A673 (cell line): ENCODE measurements at regions not wholly inside any gene's neighbourhood (a gene's known extent, or its start where the extent isn't known, plus 50 kb on each side); places are given as distances from the start of the nearest gene placed in this dataset.

ENCODE experiments used
- BruUV-seq: library from RNA; stranded (reverse); fragments of 400-500 nt; replicated peaks from 2 replicates; lab custom pipeline; 2021; lab: Mats Ljungman, UMichigan
- CTCF ChIA-PET: fragments of 300-600 bp; sonication (Branson Sonifier 250); formaldehyde crosslinking; loops from one replicate; lab custom pipeline; 2022; ENCODE audit warnings: antibody characterized with exemption; lab: Charles Lee
- POLR2A ChIA-PET: fragments of 300-600 bp; sonication (Branson Sonifier 250); formaldehyde crosslinking; loops from one replicate; lab custom pipeline; 2022; ENCODE audit warnings: antibody characterized with exemption; ENCODE audit not compliant: low non-redundant PET; lab: Charles Lee
- DNase-seq: peaks from one replicate; pipeline ENCODE4 v3.0.0-alpha.2; 2015; ENCODE audit warnings: low spot score
- H3K27ac ChIP-seq: fragments of 200-600 bp; sonication (generic); 2 replicates; pipeline ENCODE4 v1.5.1; 2016; ENCODE audit warnings: mixed run types, low read depth, mild to moderate bottlenecking, mixed read lengths, antibody characterized with exemption, low read length; ENCODE audit not compliant: poor library complexity, severe bottlenecking
- H3K27me3 ChIP-seq: fragments of 200-600 bp; sonication (generic); replicated peaks from 2 replicates; pipeline ENCODE4 v1.6.1; 2017; ENCODE audit warnings: mixed run types, low read depth, mild to moderate bottlenecking, mixed read lengths, antibody characterized with exemption, low read length; ENCODE audit not compliant: insufficient read depth, poor library complexity
- H3K36me3 ChIP-seq: fragments of 200-600 bp; sonication (generic); 2 replicates; pipeline ENCODE4 v1.6.1; 2016; ENCODE audit warnings: mixed run types, mild to moderate bottlenecking, mixed read lengths, antibody characterized with exemption, low read length; ENCODE audit not compliant: insufficient read depth, poor library complexity, severe bottlenecking
- H3K4me1 ChIP-seq: fragments of 200-600 bp; sonication (generic); 2 replicates; pipeline ENCODE4 v1.6.1; 2017; ENCODE audit warnings: mixed run types, mild to moderate bottlenecking, mixed read lengths, antibody characterized with exemption, low read length; ENCODE audit not compliant: insufficient read depth, poor library complexity, severe bottlenecking
- H3K4me3 ChIP-seq: fragments of 200-600 bp; sonication (generic); 2 replicates; pipeline ENCODE4 v1.5.1; 2016; ENCODE audit warnings: low read depth, mixed run types, mild to moderate bottlenecking, mixed read lengths, low read length; ENCODE audit not compliant: poor library complexity, severe bottlenecking
- H3K9me3 ChIP-seq: fragments of 200-600 bp; sonication (generic); 2 replicates; pipeline ENCODE4 v1.6.1; 2016; ENCODE audit warnings: mixed run types, low read depth, mild to moderate bottlenecking, mixed read lengths, antibody characterized with exemption, low read length; ENCODE audit not compliant: poor library complexity, severe bottlenecking
- EZH2 ChIP-seq: fragments of 200-600 bp; sonication (generic); IDR thresholded peaks from 2 replicates; pipeline ENCODE4 v1.6.1; 2017; ENCODE audit warnings: borderline replicate concordance, low read depth, mild to moderate bottlenecking, mixed read lengths, antibody characterized with exemption, low read length; ENCODE audit not compliant: poor library complexity, severe bottlenecking
- intact Hi-C: fragments of 100-400 bp; cut with micrococcal nuclease; formaldehyde crosslinking; loops from one replicate; pipeline ENCODE4 v1.10.0; 2022; ENCODE audit not compliant: unreplicated experiment
- TF ChIP-seq, protein P1 (sequence below): fragments of 300-800, 200-600 bp; sonication (generic); conservative IDR thresholded peaks from 2 replicates; pipeline ENCODE4 v1.5.1; 2017; ENCODE audit warnings: low read depth, mild to moderate bottlenecking, antibody characterized with exemption, low read length, moderate library complexity, mixed read lengths

DNA sequence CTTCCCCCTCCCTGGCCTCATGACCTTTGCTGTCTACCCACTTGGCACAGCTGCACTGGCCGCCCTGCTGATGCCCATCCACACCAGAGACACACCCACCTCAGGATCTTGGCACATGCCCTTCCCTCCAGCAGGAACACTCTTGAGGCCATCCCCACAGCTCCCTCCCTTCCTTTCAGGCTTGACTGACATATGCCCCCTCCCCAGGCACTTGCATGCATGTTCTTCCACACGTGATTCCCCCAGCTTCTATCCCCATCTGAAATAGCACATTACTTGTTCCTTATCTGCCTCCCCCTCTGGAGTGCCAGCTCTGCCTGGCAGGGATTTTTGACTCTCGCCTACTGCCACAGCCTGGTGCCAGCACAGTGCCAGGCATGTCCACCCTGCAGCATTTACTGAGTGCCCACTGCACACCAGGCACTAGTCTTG lies 98.5 kb upstream of the SLC25A33 start:
- Histone ChIP-seq H3K36me3 (no peaks in the 10 kb centered on the region), H3K4me3 (no peak overlapping the region), H3K27ac (no peak overlapping the region), H3K27me3 (no peaks in the 10 kb centered on the region), H3K4me1 (no peaks in the 10 kb centered on the region), H3K9me3 (no peaks in the 10 kb centered on the region)
- POLR2A ChIA-PET = no interaction called here
- TF ChIP-seq EZH2 = no peak
- TF ChIP-seq, protein P1, sequence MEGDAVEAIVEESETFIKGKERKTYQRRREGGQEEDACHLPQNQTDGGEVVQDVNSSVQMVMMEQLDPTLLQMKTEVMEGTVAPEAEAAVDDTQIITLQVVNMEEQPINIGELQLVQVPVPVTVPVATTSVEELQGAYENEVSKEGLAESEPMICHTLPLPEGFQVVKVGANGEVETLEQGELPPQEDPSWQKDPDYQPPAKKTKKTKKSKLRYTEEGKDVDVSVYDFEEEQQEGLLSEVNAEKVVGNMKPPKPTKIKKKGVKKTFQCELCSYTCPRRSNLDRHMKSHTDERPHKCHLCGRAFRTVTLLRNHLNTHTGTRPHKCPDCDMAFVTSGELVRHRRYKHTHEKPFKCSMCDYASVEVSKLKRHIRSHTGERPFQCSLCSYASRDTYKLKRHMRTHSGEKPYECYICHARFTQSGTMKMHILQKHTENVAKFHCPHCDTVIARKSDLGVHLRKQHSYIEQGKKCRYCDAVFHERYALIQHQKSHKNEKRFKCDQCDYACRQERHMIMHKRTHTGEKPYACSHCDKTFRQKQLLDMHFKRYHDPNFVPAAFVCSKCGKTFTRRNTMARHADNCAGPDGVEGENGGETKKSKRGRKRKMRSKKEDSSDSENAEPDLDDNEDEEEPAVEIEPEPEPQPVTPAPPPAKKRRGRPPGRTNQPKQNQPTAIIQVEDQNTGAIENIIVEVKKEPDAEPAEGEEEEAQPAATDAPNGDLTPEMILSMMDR = no peak
- no TSS peak for BruUV-seq
- CTCF ChIA-PET = no interaction called here
- intact Hi-C loops = no loop called here
- no peak for DNase-seq

DNA sequence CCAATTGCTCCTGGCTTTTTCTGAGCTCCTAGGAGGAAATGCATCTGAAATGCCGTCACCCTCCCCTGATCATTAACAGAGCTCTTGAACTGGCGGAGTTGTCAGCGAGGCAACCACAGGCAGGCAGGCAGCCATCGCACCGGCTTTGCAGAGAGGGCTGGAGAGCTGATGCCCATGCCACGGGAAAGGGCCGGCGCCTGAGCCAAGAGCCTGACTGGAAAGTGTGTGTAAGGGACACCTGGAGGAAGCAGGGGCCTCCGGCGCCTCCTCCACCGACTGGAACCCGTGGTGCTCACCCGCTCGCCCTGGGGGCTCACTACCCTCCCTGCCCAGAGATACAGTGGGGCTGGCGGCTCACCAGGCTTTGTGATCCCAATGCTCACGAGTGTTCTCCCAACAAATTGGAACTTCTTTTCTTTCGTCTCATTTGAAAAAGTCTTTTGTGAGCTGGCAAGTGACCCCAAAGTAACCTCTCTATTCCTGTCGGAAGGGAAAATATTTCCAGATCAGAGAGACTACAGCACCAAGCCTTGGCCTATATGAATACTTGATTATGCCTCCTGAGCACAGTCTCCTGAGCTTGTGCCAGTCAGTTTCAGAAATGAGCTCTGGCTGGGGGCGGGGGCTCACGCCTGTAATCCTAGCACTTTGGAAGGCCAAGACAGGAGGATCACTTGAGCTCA lies 97.7 kb upstream of the SLC25A33 start:
- Histone ChIP-seq H3K9me3 (no peaks in the 10 kb centered on the region), H3K27me3 (no peaks in the 10 kb centered on the region), H3K36me3 (no peaks in the 10 kb centered on the region), H3K27ac (no peak overlapping the region), H3K4me3 (no peak overlapping the region), H3K4me1 (no peaks in the 10 kb centered on the region)
- intact Hi-C loops = no loop called here
- no peak for DNase-seq
- TF ChIP-seq EZH2 = no peak
- TF ChIP-seq, protein P1 = no peak
- ChIA-PET CTCF (no interaction called here), POLR2A (no interaction called here)
- BruUV-seq = no TSS peak

DNA sequence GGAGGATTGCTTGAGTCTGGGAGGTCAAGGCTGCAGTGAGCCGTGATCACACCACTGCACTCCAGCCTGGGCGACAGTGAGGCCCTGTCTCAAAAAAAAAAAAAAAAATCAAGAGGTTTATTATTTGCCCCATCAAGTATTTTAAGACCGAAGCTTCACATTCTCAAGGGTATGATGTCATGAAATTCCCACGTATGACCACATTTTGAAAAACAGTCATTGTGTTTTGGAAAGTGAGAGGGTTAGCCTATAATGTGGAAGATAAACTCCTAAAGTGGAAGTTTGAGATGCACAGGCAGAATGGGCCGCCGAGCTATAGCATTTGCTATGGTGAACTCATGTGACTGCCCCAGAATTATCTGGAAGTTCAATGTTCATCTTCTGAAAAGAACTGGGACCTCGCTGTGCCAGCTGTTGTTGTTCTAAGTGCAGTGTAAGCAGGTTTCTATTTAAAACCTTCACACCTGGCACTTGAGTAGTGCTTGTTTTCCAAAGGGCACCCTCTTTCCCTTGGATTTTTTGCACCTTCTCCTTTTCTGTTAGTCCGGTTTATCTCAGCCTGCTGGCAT lies 96.9 kb upstream of the SLC25A33 start:
- H3K27me3 ChIP-seq = no peaks in the 10 kb centered on the region
- no TSS peak for BruUV-seq
- no peaks in the 10 kb centered on the region for H3K9me3 ChIP-seq
- CTCF ChIA-PET = no interaction called here
- no peak overlapping the region for H3K27ac ChIP-seq
- POLR2A ChIA-PET = no interaction called here
- no peaks in the 10 kb centered on the region for H3K36me3 ChIP-seq
- intact Hi-C loops = no loop called here
- no peaks in the 10 kb centered on the region for H3K4me1 ChIP-seq
- H3K4me3 ChIP-seq = no peak overlapping the region
- no peak for TF ChIP-seq EZH2
- TF ChIP-seq, protein P1 = no peak
- no peak for DNase-seq
